ENCODE measurements at regions not wholly inside any gene's neighbourhood (a gene's known extent, or its start where the extent isn't known, plus 50 kb on each side); places are given as distances from the start of the nearest gene placed in this dataset.
A peak's percentile ranks its signal among the peaks of the same experiment; 100 is the strongest.

DNA sequence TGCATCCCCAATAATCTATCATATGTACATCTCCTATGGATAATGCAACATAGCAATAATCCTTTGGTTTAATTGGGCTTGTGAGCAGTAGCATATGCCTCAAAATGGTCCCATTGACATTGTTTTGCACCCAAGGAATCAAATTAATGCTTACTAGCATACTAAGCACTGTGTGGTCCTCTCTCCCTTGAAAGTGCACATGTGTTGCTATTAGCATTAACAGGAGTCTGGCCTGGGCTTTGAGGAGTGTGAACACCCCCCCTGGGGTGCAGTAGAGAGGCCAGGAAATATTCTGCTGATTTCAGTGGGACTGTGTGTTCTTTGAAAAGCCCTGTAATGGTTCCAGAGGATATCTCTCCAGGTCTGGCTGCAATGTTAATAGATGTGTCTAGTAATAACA lies 1148.4 kb downstream of the VRK1 start:
- Mint-ChIP-seq H3K27me3 (ENCODE audit: low read depth) (no peaks in the 10 kb centered on the region), H3K9me3 (peaks cover 3% of the 10 kb centered on the region), H3K4me1 (ENCODE audit: low read depth) (peaks cover 23% of the 10 kb centered on the region), H3K36me3 (ENCODE audit: insufficient read depth) (peaks cover 43% of the 10 kb centered on the region), H3K4me3 (no peak overlapping the region)
- ATAC-seq (no peak), DNase-seq (no peak)

GRCh38 chr14:97946240-97946639 lies 1149.1 kb downstream of the VRK1 start:
- no peaks in the 10 kb centered on the region for H3K27me3 Mint-ChIP-seq (ENCODE audit: low read depth)
- no peak for ATAC-seq
- no peak overlapping the region for H3K4me3 Mint-ChIP-seq
- no peak for DNase-seq
- H3K36me3 Mint-ChIP-seq (ENCODE audit: insufficient read depth) = peaks cover 42% of the 10 kb centered on the region
- H3K4me1 Mint-ChIP-seq (ENCODE audit: low read depth) = peaks cover 25% of the 10 kb centered on the region
- H3K9me3 Mint-ChIP-seq = no peaks in the 10 kb centered on the region

DNA sequence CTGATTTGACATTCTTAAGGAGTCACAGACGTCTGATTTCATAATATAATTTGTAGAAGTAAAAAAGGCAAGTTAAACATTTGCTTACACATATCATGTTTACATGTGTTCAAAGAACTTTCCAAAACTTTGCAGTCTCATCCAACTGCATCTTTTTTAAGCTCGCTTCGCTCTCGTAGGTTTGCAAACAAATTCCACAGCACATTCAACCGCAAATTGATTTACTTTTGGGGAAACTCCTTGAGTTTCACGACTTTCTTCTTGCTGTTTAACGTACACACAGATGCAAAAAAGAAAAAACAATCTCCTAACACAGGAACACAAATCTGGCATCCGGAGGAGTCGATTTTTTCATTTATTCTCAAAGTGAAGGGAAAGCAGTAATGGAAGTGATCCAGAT lies 1149.5 kb downstream of the VRK1 start:
- ATAC-seq (no peak), DNase-seq (no peak)
- H3K27me3 Mint-ChIP-seq (ENCODE audit: low read depth) = no peaks in the 10 kb centered on the region
- H3K9me3 Mint-ChIP-seq = no peaks in the 10 kb centered on the region
- H3K4me1 Mint-ChIP-seq (ENCODE audit: low read depth) = peaks cover 25% of the 10 kb centered on the region
- H3K4me3 Mint-ChIP-seq = no peak overlapping the region
- H3K36me3 Mint-ChIP-seq (ENCODE audit: insufficient read depth) = peaks cover 42% of the 10 kb centered on the region

GRCh38 chr14:97948841-97949240 lies 1151.7 kb downstream of the VRK1 start:
- Mint-ChIP-seq H3K4me1 (ENCODE audit: low read depth) (peaks cover 28% of the 10 kb centered on the region), H3K36me3 (ENCODE audit: insufficient read depth) (peaks cover 40% of the 10 kb centered on the region), H3K27me3 (ENCODE audit: low read depth) (no peaks in the 10 kb centered on the region), H3K9me3 (no peaks in the 10 kb centered on the region), H3K4me3 (no peak overlapping the region)
- ATAC-seq (no peak), DNase-seq (no peak)

GRCh38 chr14:97956581-97957340 lies 1159.6 kb downstream of the VRK1 start:
- Mint-ChIP-seq H3K4me1 (ENCODE audit: low read depth) (peaks cover 29% of the 10 kb centered on the region), H3K27me3 (ENCODE audit: low read depth) (no peaks in the 10 kb centered on the region), H3K4me3 (no peak overlapping the region), H3K36me3 (ENCODE audit: insufficient read depth) (peaks cover 64% of the 10 kb centered on the region), H3K9me3 (peaks cover 15% of the 10 kb centered on the region)
- ATAC-seq (no peak), DNase-seq (no peak)

GRCh38 chr14:97959251-97959650 lies 1162.1 kb downstream of the VRK1 start:
- DNase-seq (no peak), ATAC-seq (no peak)
- H3K27me3 Mint-ChIP-seq (ENCODE audit: low read depth) = no peaks in the 10 kb centered on the region
- H3K9me3 Mint-ChIP-seq = peaks cover 15% of the 10 kb centered on the region
- H3K36me3 Mint-ChIP-seq (ENCODE audit: insufficient read depth) = peaks cover 67% of the 10 kb centered on the region
- peaks cover 30% of the 10 kb centered on the region for H3K4me1 Mint-ChIP-seq (ENCODE audit: low read depth)
- H3K4me3 Mint-ChIP-seq = no peak overlapping the region

- Mint-ChIP-seq H3K4me1 (ENCODE audit: low read depth) (peaks cover 28% of the 10 kb centered on the region), H3K36me3 (ENCODE audit: insufficient read depth) (peaks cover 65% of the 10 kb centered on the region), H3K4me3 (no peak overlapping the region), H3K9me3 (peaks cover 15% of the 10 kb centered on the region), H3K27me3 (ENCODE audit: low read depth) (no peaks in the 10 kb centered on the region)
- DNase-seq = no peak
- ATAC-seq = no peak
Observed at GRCh38 chr14:97960436-97960835, 1163.3 kb downstream of the VRK1 start.

DNA sequence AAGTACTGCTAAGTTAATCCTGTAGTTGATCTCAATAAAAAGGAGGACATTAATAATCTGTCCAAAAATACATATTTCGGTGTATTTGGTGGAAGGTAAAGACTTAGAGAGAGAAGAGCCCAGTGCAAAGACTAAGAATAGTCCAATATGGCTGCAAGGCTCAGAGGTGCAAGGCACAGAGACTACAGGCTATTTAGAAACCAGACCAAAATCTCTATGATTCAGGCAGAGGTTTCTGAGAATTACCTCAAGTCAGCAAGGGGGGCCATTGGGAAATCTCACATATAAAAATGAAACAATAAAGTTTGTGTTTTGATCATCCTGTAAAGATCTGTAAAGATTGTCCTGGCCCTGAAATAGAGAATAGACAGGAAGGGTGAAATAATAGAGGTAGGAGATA lies 1173.0 kb downstream of the VRK1 start:
- ATAC-seq (peak; percentile 35 to 52), DNase-seq (no peak)
- H3K9me3 Mint-ChIP-seq = peaks cover 4% of the 10 kb centered on the region
- peaks cover 36% of the 10 kb centered on the region for H3K36me3 Mint-ChIP-seq (ENCODE audit: insufficient read depth)
- H3K27me3 Mint-ChIP-seq (ENCODE audit: low read depth) = no peaks in the 10 kb centered on the region
- H3K4me1 Mint-ChIP-seq (ENCODE audit: low read depth) = peaks cover 86% of the 10 kb centered on the region
- H3K4me3 Mint-ChIP-seq = peak overlapping the region; percentile 31

DNA sequence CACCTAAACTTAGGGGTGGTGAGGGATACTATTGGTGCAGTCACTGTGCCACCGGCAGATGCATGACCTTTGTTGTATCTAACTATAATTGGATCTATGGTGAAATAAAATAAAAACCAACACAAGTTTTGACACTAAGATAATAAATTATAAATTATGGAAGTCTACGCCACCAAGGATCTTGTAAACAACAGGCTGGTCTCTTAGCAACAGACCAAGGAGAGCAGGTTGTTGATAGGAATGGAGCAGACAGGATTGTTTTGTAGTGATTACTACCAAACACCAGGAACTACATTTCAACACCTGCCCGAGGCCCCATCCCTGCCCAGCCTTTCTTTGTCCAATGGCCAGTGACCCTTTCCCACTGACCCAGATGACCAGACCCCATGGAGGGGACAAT lies 1178.0 kb downstream of the VRK1 start:
- Mint-ChIP-seq H3K4me3 (peak overlapping the region; percentile 86), H3K36me3 (ENCODE audit: insufficient read depth) (peaks cover 11% of the 10 kb centered on the region), H3K27me3 (ENCODE audit: low read depth) (no peaks in the 10 kb centered on the region), H3K4me1 (ENCODE audit: low read depth) (peaks cover 91% of the 10 kb centered on the region), H3K9me3 (peaks cover 4% of the 10 kb centered on the region)
- DNase-seq (no peak), ATAC-seq (no peak)

- peaks cover 7% of the 10 kb centered on the region for H3K36me3 Mint-ChIP-seq (ENCODE audit: insufficient read depth)
- no peaks in the 10 kb centered on the region for H3K27me3 Mint-ChIP-seq (ENCODE audit: low read depth)
- H3K9me3 Mint-ChIP-seq = no peaks in the 10 kb centered on the region
- ATAC-seq = no peak
- DNase-seq = peak; percentile 38
- peak overlapping the region; percentile 86 for H3K4me3 Mint-ChIP-seq
- peaks cover 87% of the 10 kb centered on the region for H3K4me1 Mint-ChIP-seq (ENCODE audit: low read depth)
Observed at GRCh38 chr14:97975962-97976361, 1178.8 kb downstream of the VRK1 start.

DNA sequence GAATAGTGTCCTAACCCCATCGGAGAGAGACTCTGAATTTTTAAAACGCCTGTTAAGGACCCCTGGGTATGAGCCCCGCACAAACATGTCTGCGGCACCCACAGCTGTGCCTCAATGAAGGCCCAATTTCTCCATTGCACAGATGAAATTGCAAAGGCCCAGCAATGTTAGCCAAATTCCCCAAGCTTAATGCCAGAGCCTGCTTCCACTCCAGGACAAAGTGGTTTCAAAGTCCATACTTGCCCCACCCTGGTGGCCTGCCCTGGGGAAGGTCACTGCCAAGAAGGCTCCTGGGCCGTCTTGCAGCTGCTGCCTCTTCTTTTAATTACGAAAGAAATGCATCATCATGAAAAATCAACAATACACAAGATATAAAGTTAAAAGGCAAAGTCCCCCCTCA lies 1179.7 kb downstream of the VRK1 start:
- H3K9me3 Mint-ChIP-seq = no peaks in the 10 kb centered on the region
- no peaks in the 10 kb centered on the region for H3K27me3 Mint-ChIP-seq (ENCODE audit: low read depth)
- no peak for DNase-seq
- H3K36me3 Mint-ChIP-seq (ENCODE audit: insufficient read depth) = peaks cover 7% of the 10 kb centered on the region
- peaks cover 86% of the 10 kb centered on the region for H3K4me1 Mint-ChIP-seq (ENCODE audit: low read depth)
- H3K4me3 Mint-ChIP-seq = peak overlapping the region; percentile 86
- no peak for ATAC-seq

GRCh38 chr14:97977651-97978261 lies 1180.6 kb downstream of the VRK1 start:
- Mint-ChIP-seq H3K36me3 (ENCODE audit: insufficient read depth) (peaks cover 6% of the 10 kb centered on the region), H3K4me1 (ENCODE audit: low read depth) (peaks cover 78% of the 10 kb centered on the region), H3K9me3 (no peaks in the 10 kb centered on the region), H3K27me3 (ENCODE audit: low read depth) (no peaks in the 10 kb centered on the region), H3K4me3 (peak overlapping the region; percentile 86)
- peak; percentile 82 to 85 for ATAC-seq
- DNase-seq = peak; percentile 68

- ATAC-seq = peak; percentile 89 to 91
- peak; percentile 75 for DNase-seq
- Mint-ChIP-seq H3K36me3 (ENCODE audit: insufficient read depth) (peaks cover 6% of the 10 kb centered on the region), H3K4me1 (ENCODE audit: low read depth) (peaks cover 72% of the 10 kb centered on the region), H3K27me3 (ENCODE audit: low read depth) (no peaks in the 10 kb centered on the region), H3K4me3 (peak overlapping the region; percentile 86), H3K9me3 (no peaks in the 10 kb centered on the region)
Observed at GRCh38 chr14:97978341-97978740, 1181.2 kb downstream of the VRK1 start.

- DNase-seq = no peak
- Mint-ChIP-seq H3K4me1 (ENCODE audit: low read depth) (peaks cover 72% of the 10 kb centered on the region), H3K9me3 (no peaks in the 10 kb centered on the region), H3K27me3 (ENCODE audit: low read depth) (no peaks in the 10 kb centered on the region), H3K36me3 (ENCODE audit: insufficient read depth) (no peaks in the 10 kb centered on the region), H3K4me3 (peak overlapping the region; percentile 42)
- peak; percentile 49 to 65 for ATAC-seq
Observed at GRCh38 chr14:97993508-97994019, 1196.4 kb downstream of the VRK1 start.

- no peaks in the 10 kb centered on the region for H3K9me3 Mint-ChIP-seq
- H3K27me3 Mint-ChIP-seq (ENCODE audit: low read depth) = no peaks in the 10 kb centered on the region
- peak overlapping the region; percentile 42 for H3K4me3 Mint-ChIP-seq
- H3K36me3 Mint-ChIP-seq (ENCODE audit: insufficient read depth) = no peaks in the 10 kb centered on the region
- H3K4me1 Mint-ChIP-seq (ENCODE audit: low read depth) = peaks cover 77% of the 10 kb centered on the region
- ATAC-seq (peak; percentile 78 to 79), DNase-seq (no peak)
Observed at GRCh38 chr14:97994020-97994531, 1196.9 kb downstream of the VRK1 start.
